ENCODE measurements at regions not wholly inside any gene's neighbourhood (a gene's known extent, or its start where the extent isn't known, plus 50 kb on each side); places are given as distances from the start of the nearest gene placed in this dataset.

DNA sequence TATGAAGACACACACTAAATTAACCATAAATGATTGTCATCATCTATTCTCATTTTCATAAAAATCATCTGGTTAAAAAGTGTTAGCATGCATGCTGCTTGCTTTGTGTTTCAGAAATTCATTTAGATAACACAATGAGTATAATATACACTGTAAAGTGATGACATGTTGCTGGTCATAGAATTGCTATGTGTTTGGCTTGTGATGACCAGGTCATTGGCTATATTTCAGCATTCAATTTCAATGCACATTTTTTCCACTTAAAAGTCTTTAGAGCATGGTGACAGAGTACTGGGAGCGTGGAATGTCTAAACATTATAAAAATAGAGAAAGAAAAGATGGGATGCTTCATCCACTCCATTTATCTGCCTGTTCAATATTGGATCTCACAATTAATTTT is 1291.1 kb upstream of the MAP3K7 start:
- TF ChIP-seq, protein P1, sequence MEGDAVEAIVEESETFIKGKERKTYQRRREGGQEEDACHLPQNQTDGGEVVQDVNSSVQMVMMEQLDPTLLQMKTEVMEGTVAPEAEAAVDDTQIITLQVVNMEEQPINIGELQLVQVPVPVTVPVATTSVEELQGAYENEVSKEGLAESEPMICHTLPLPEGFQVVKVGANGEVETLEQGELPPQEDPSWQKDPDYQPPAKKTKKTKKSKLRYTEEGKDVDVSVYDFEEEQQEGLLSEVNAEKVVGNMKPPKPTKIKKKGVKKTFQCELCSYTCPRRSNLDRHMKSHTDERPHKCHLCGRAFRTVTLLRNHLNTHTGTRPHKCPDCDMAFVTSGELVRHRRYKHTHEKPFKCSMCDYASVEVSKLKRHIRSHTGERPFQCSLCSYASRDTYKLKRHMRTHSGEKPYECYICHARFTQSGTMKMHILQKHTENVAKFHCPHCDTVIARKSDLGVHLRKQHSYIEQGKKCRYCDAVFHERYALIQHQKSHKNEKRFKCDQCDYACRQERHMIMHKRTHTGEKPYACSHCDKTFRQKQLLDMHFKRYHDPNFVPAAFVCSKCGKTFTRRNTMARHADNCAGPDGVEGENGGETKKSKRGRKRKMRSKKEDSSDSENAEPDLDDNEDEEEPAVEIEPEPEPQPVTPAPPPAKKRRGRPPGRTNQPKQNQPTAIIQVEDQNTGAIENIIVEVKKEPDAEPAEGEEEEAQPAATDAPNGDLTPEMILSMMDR (IDR thresholded peaks at IDR 0.05), result no peak
- no peaks in the 10 kb centered on the region for H3K36me3 ChIP-seq (ENCODE audit: low read depth)
- H3K4me1 ChIP-seq (ENCODE audit: low read depth), result no peaks in the 10 kb centered on the region
- intact Hi-C loops (cut with DNase I, micrococcal nuclease), result no loop called here
- DNase-seq, result no peak
- no peaks in the 10 kb centered on the region for H3K9me3 ChIP-seq
- ATAC-seq, result no peak
- no peak overlapping the region for H3K4me3 ChIP-seq

DNA sequence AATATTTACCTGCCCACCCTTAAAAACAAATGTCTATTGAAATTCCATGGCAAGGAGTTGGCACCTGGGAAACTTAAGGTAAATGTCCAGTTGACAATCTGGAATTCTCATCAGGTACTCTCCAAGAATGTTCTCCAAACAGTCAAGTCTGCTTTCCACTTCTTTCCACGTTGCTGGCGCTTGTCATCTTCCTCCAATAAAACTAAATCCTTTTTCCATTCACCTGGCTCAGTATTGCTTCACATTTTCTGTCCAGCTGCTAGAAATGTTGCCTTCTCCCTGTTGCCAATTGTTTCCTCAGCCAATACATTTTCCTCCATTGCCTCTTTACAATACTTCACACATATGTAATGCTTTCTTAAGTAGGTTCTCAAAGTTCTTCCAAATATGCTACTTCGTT is 1288.1 kb upstream of the MAP3K7 start:
- Histone ChIP-seq H3K9me3 (no peaks in the 10 kb centered on the region), H3K4me1 (ENCODE audit: low read depth) (no peaks in the 10 kb centered on the region), H3K36me3 (ENCODE audit: low read depth) (no peaks in the 10 kb centered on the region), H3K4me3 (no peak overlapping the region)
- DNase-seq, result no peak
- ATAC-seq, result no peak
- intact Hi-C loops (cut with DNase I, micrococcal nuclease), result no loop called here
- TF ChIP-seq, protein P1 (IDR thresholded peaks at IDR 0.05), result no peak

DNA sequence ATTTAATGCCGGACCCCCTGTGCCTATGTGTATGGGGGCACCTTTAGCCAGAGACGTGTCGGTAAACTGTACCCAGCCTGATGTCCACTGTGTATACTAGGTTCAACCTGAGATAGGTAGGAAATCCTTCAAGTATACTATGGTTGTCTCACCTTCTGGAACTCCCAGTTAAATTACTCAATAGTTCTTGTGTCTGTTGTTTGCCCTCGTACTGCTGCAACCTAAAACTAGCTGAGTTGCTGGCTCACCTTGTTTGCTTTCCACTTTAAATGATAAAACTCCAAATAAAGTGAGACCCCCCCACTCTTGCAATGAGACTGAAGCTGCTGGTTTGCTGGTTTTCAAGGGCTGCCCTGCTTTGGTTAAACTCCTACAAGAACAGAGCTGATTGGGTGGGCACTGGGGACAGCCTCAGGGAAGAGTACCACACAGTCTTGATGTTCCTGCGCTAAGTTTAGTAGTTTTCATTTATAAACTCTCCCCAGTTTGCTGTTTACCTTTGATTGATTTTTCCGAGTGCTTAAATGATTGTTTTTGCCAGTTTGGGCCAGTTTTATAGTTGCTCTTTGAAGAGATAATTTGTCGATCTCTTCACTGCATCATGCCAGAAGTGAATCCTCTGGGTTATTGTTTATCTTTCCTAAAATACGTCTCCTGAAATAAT is 1281.8 kb upstream of the MAP3K7 start:
- no peak overlapping the region for H3K4me3 ChIP-seq
- DNase-seq (no peak), ATAC-seq (no peak)
- H3K4me1 ChIP-seq (ENCODE audit: low read depth), result no peaks in the 10 kb centered on the region
- H3K36me3 ChIP-seq (ENCODE audit: low read depth), result no peaks in the 10 kb centered on the region
- intact Hi-C loops (cut with DNase I, micrococcal nuclease), result no loop called here
- H3K9me3 ChIP-seq, result no peaks in the 10 kb centered on the region
- TF ChIP-seq, protein P1 (IDR thresholded peaks at IDR 0.05), result no peak

DNA sequence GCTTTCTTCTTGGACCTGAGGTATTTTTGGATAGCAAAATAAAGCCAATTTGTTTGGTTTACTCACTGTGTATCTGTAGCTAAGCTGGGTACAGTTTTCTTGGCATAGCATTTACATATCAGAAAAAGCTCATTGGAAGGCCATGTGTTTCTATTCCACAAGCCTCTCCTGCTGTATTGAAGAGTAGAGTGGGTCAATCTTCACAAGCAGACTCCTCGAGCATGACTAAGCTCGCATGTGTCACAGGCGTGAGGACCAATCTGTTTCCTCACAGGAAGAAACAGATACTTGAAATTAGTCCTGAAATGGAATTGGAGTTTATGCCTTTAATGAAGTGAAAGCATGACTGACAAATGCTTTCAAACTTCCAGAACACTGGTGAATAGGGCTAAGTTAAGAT is 1279.0 kb upstream of the MAP3K7 start:
- Histone ChIP-seq H3K36me3 (ENCODE audit: low read depth) (no peaks in the 10 kb centered on the region), H3K4me3 (no peak overlapping the region), H3K9me3 (no peaks in the 10 kb centered on the region), H3K4me1 (ENCODE audit: low read depth) (no peaks in the 10 kb centered on the region)
- TF ChIP-seq, protein P1 (IDR thresholded peaks at IDR 0.05), result no peak
- DNase-seq, result no peak
- intact Hi-C loops (cut with DNase I, micrococcal nuclease), result no loop called here
- no peak for ATAC-seq

DNA sequence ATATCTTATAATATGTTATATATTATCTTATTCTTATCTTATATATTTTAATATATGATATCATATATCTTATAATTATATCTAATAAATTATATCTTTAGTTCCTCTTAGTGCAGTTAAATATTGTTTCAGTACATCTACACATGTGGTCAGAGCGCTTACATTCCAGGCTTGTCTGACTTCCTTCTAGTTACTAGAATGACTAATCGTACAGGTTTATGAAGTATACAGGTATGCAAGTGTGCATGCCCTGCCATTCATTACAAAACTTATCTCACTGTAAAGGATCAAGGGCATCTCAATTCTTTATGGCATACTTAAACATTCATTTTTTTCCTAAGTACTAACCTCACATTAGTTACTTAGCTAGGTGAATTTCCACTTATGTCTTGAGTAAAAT is 1278.0 kb upstream of the MAP3K7 start:
- Histone ChIP-seq H3K9me3 (no peaks in the 10 kb centered on the region), H3K4me1 (ENCODE audit: low read depth) (no peaks in the 10 kb centered on the region), H3K4me3 (no peak overlapping the region), H3K36me3 (ENCODE audit: low read depth) (no peaks in the 10 kb centered on the region)
- ATAC-seq (no peak), DNase-seq (no peak)
- TF ChIP-seq, protein P1 (IDR thresholded peaks at IDR 0.05), result no peak
- intact Hi-C loops (cut with DNase I, micrococcal nuclease), result no loop called here
